H1 (cell line): ENCODE measurements at regions not wholly inside any gene's neighbourhood (a gene's known extent, or its start where the extent isn't known, plus 50 kb on each side); places are given as distances from the start of the nearest gene placed in this dataset.

ENCODE experiments used
- ASH2L ChIP-seq: fragments of 200-600, 300-600 bp; sonication (generic); IDR thresholded peaks from one replicate; pipeline ENCODE4 v1.7.1; 2017; ENCODE audit warnings: low read length
- BACH1 ChIP-seq: IDR thresholded peaks from 2 replicates; pipeline ENCODE4 v1.6.1; 2012; ENCODE audit warnings: low read length, improper control_type of control experiment
- BRCA1 ChIP-seq: IDR thresholded peaks from 2 replicates; pipeline ENCODE4 v1.6.1; 2012; ENCODE audit warnings: low read depth, low read length, improper control_type of control experiment
- CEBPB ChIP-seq: IDR thresholded peaks from 2 replicates; pipeline ENCODE4 v1.6.1; 2012; ENCODE audit warnings: low read depth, low read length
- HDAC2 ChIP-seq, 2 experiments: fragments of 300-600 bp in 1 of 2; sonication (generic) in 1 of 2; IDR thresholded peaks; 2 replicates each; pipeline ENCODE4 v1.6.1; 2011 to 2012; ENCODE audit warnings: low read depth in 2 of 2, low read length in 2 of 2, mild to moderate bottlenecking in 2 of 2, moderate library complexity in 2 of 2, borderline replicate concordance in 1 of 2, inconsistent platforms in 1 of 2
- JUN ChIP-seq: IDR thresholded peaks from 2 replicates; pipeline ENCODE4 v1.6.1; 2011; ENCODE audit warnings: low read depth, mild to moderate bottlenecking, improper control_type of control experiment, low read length
- NRF1 ChIP-seq: IDR thresholded peaks from 2 replicates; pipeline ENCODE4 v1.6.1; 2011; ENCODE audit warnings: mild to moderate bottlenecking, low read depth, low read length, improper control_type of control experiment
- SAP30 ChIP-seq: fragments of 300-600 bp; sonication (generic); IDR thresholded peaks from 2 replicates; pipeline ENCODE4 v1.7.1; 2012; ENCODE audit warnings: low read length, moderate library complexity, mild to moderate bottlenecking, inconsistent platforms; ENCODE audit not compliant: insufficient read depth, insufficient replicate concordance

DNA sequence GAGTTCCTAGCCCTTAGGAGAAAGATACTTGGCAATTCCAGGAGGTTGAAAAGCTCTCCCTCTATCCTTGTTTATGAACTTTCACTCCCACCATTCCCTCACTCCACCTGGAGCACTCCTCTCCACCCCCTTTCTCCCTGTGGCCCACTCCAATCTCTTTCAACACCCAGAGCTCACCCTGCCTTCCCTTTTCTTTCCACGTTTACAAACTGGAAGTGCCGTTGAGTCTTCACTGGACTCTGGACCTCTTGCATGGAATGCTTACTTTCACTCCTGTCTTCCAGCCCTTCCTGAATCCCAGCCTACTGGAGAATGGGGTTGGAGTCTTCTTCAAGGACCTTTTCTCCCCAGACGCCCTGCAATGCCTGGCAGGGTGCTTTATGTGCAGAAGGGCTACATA lies 198.5 kb downstream of the RHOU start (continued):
- TF ChIP-seq HDAC2 (IDR thresholded peaks at IDR 0.05; ENCODE audit: borderline replicate concordance in 1 of 2, low read depth in 2 of 2, low read length in 2 of 2) (no peak), ASH2L (no peak), JUN (no peak), BRCA1 (no peak), CEBPB (no peak), BACH1 (no peak), NRF1 (no peak), SAP30 (no peak)
